AG04449 (cell line): ENCODE measurements at regions not wholly inside any gene's neighbourhood (a gene's known extent, or its start where the extent isn't known, plus 50 kb on each side); places are given as distances from the start of the nearest gene placed in this dataset.

ENCODE experiments used
- CTCF ChIA-PET: fragments of 350-600 bp; formaldehyde crosslinking; extraction: SDS; loops from one replicate; lab custom pipeline; 2021; ENCODE audit warnings: antibody characterized with exemption; lab: Yijun Ruan, JAX
- POLR2A ChIA-PET: fragments of 400-600, 350-600 bp; formaldehyde crosslinking; extraction: SDS; loops from one replicate; lab custom pipeline; 2020; ENCODE audit warnings: antibody characterized with exemption, inconsistent platforms; lab: Yijun Ruan, JAX
- DNase-seq: peaks from one replicate; pipeline ENCODE4 v3.0.0-alpha.2; 2010; ENCODE audit warnings: low read depth, low spot score
- H3K4me3 ChIP-seq: 2 replicates; pipeline ENCODE4 v1.5.1; 2011; ENCODE audit warnings: low read depth, mild to moderate bottlenecking, control low read depth, low read length
- TF ChIP-seq, protein P1 (sequence below): IDR thresholded peaks from one replicate; pipeline ENCODE4 v1.5.1; 2011; ENCODE audit warnings: mild to moderate bottlenecking, moderate library complexity, low read length, control low read depth, inconsistent platforms; ENCODE audit not compliant: insufficient read depth; ENCODE audit errors: missing control alignments

DNA sequence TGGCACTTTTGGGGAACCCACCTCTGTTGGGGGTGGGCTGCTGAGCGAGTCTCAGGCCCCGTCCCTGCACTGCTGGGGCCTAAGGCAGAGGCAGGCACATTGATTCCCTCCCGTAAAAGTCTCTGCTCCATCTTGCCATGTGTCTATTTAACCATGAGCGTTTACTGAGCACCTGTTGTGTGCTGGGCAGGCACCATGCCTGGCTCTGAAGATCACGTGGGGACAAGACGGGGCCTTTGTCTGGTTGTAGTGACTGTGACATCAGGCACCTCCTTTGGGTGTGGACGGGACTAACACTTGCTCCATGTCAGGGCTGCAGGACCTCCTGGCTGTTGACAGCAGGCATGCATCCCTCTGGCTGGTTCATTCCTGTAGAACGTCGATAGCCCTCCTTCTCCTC lies 204.7 kb upstream of the CIBAR2 start:
- POLR2A ChIA-PET: no interaction called here
- CTCF ChIA-PET: interaction anchor here (2.0 to 2.6 kb wide), 2 partner anchors 11 to 202 kb away, joined by 5 to 15 read pairs; no protein-coding TSS in a partner anchor
- no peak overlapping the region for H3K4me3 ChIP-seq
- TF ChIP-seq, protein P1, sequence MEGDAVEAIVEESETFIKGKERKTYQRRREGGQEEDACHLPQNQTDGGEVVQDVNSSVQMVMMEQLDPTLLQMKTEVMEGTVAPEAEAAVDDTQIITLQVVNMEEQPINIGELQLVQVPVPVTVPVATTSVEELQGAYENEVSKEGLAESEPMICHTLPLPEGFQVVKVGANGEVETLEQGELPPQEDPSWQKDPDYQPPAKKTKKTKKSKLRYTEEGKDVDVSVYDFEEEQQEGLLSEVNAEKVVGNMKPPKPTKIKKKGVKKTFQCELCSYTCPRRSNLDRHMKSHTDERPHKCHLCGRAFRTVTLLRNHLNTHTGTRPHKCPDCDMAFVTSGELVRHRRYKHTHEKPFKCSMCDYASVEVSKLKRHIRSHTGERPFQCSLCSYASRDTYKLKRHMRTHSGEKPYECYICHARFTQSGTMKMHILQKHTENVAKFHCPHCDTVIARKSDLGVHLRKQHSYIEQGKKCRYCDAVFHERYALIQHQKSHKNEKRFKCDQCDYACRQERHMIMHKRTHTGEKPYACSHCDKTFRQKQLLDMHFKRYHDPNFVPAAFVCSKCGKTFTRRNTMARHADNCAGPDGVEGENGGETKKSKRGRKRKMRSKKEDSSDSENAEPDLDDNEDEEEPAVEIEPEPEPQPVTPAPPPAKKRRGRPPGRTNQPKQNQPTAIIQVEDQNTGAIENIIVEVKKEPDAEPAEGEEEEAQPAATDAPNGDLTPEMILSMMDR: no peak
- no peak for DNase-seq

DNA sequence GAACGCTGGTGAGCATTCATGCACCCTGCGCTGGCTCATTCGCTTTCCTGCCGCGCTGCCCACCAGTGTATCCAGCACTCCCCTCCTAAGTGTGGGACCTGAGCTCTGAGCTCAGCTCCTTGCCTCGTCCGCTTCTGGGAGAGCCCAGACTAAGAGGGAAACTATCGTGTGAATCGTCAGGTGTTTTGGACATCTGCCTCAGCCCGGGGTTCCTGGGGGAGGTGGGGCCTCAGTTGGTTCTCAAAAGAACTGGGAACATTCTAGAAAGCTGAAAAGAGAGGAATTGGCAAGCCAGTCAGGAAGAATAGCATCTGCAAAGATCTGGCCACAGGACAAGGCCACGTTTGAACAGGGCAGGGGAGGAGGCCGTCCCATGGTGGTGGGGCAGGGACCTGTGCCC lies 205.4 kb upstream of the CIBAR2 start:
- ChIA-PET CTCF (interaction anchor here (1.0 to 2.6 kb wide), 7 partner anchors 10 to 298 kb away, joined by 3 to 15 read pairs (median 5); no protein-coding TSS in a partner anchor), POLR2A (no interaction called here)
- TF ChIP-seq, protein P1: no peak
- no peak overlapping the region for H3K4me3 ChIP-seq
- no peak for DNase-seq

DNA sequence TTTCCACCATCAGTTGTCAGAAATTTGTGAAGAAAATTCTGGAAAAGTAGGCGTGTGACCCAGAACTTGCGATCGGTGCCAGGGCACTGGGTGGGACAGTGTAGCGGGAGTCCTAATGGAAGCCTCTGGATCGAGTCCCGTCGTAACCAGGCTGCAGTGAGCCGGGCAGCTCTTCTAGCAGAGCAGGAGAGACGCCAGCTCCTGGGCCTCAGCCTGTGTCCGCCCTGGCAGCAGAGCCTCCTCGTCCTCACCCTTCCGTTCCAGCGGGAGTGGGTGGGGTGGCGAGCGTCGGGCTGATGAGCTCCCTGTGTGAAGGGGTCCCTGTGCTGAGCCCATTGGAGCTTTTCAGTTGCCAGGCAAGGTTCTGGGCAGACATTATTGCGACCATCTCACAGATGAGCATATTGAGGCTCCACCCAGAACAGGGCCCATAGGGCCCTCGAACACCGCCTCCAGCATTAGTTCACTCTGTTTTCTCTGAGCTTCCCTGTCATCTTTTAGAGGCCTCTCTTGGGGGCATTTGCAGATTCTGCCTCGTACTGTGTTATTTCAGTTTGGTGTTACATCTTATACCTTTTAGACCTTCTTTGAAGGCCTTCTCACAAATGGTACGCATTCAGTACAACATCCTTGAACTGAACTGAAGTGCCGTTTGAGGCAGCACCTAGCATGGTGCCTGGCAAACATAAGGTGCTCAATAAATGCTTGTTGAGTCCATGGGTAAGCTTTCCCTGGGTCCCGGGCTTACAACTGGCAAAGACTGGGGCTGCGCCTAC lies 207.1 kb upstream of the CIBAR2 start:
- no peak overlapping the region for H3K4me3 ChIP-seq
- no peak for DNase-seq
- ChIA-PET POLR2A (no interaction called here), CTCF (interaction anchor here (0.8 to 3.3 kb wide), 11 partner anchors 9 to 291 kb away, joined by 3 to 15 read pairs (median 5); no protein-coding TSS in a partner anchor)
- TF ChIP-seq, protein P1: no peak

DNA sequence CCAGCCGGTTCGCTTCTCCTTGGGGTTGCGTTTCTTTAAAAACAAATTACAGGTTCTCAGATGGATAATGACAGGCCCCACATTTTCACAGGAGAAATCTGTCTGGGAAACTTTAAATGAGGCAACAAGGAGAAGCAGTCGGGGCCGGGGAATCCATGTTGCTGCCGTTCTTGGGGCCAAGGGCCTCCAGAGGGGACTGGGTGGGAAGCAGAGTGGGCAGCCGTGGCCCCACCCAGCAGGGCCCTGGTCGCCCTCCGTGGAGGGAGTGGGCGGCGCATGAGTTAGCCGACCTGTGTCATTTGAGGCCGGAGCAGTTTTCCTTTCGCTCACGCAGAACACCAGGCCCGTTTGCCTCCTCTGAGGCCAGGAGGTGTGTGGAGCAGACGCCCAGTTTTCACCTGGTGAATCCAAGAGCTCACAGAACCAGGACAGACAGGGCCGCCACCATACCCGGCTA lies 207.7 kb upstream of the CIBAR2 start:
- TF ChIP-seq, protein P1: no peak
- no peak for DNase-seq
- ChIA-PET CTCF (interaction anchor here (0.9 to 3.3 kb wide), 6 partner anchors 14 to 291 kb away, joined by 3 to 13 read pairs (median 6); no protein-coding TSS in a partner anchor), POLR2A (no interaction called here)
- H3K4me3 ChIP-seq: no peak overlapping the region

- CTCF ChIA-PET: interaction anchor here (0.7 to 3.3 kb wide), 10 partner anchors 8 to 338 kb away, joined by 3 to 13 read pairs (median 4); no protein-coding TSS in a partner anchor
- POLR2A ChIA-PET: interaction anchor here (0.6 kb wide), 1 partner anchor 14 kb away, joined by 3 read pairs; no protein-coding TSS in a partner anchor
- TF ChIP-seq, protein P1: no peak
These were observed 208.6 kb upstream of the CIBAR2 start for GRCh38 chr16:85320677-85321385.

More at GRCh38 chr16:85320677-85321385, 208.6 kb upstream of the CIBAR2 start:
- H3K4me3 ChIP-seq: no peak overlapping the region
- DNase-seq: no peak
